Endothelial cell (in vitro differentiated cells): ENCODE measurements at regions not wholly inside any gene's neighbourhood (a gene's known extent, or its start where the extent isn't known, plus 50 kb on each side); places are given as distances from the start of the nearest gene placed in this dataset.
A peak's percentile ranks its signal among the peaks of the same experiment; 100 is the strongest.

Source experiments
- DNase-seq: peaks from one replicate; pipeline ENCODE4 v3.0.0; 2021; ENCODE audit warnings: low spot score
- H3K27ac Mint-ChIP-seq: one replicate; pipeline ENCODE4 v1.8.0; 2021; ENCODE audit warnings: mixed read lengths, inconsistent platforms; ENCODE audit not compliant: unreplicated experiment
- H3K27me3 Mint-ChIP-seq: one replicate; pipeline ENCODE4 v1.8.0; 2021; ENCODE audit warnings: mild to moderate bottlenecking, moderate library complexity, mixed read lengths, inconsistent platforms; ENCODE audit not compliant: unreplicated experiment
- H3K36me3 Mint-ChIP-seq: one replicate; pipeline ENCODE4 v1.8.0; 2021; ENCODE audit warnings: mild to moderate bottlenecking, low read depth, mixed read lengths, inconsistent platforms; ENCODE audit not compliant: unreplicated experiment
- H3K4me1 Mint-ChIP-seq: one replicate; pipeline ENCODE4 v1.8.0; 2021; ENCODE audit warnings: mild to moderate bottlenecking, mixed read lengths, inconsistent platforms; ENCODE audit not compliant: unreplicated experiment
- H3K4me3 Mint-ChIP-seq: one replicate; pipeline ENCODE4 v1.8.0; 2021; ENCODE audit warnings: mild to moderate bottlenecking, mixed read lengths, inconsistent platforms; ENCODE audit not compliant: unreplicated experiment
- H3K9me3 Mint-ChIP-seq: one replicate; pipeline ENCODE4 v1.8.0; 2021; ENCODE audit warnings: mixed read lengths, inconsistent platforms; ENCODE audit not compliant: unreplicated experiment
- CTCF ChIP-seq: fragments of 200-600 bp; sonication (generic); IDR thresholded peaks from one replicate; pipeline ENCODE4 v1.5.0; 2021; ENCODE audit warnings: antibody characterized with exemption; ENCODE audit not compliant: unreplicated experiment

DNA sequence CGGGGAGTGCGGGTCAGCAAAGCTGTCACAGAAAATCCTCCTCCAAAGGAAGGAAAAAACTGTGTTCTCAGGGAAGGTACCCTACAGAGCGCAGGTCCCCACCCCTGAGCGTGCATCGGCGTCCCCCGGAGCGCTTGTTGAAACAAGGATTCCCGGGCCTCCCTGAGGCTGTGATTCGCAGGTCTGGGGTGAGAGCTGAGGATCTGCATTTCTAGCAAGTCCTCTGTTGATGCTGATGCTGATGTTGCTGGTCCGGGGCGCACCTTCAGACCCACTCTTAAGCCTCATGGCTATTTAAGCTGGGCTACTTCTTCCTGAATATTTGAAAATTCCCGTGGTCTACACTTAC, 226.2 kb upstream of the IGF1R start:
- peaks cover 8% of the 10 kb centered on the region for H3K27me3 Mint-ChIP-seq
- no peaks in the 10 kb centered on the region for H3K4me1 Mint-ChIP-seq
- H3K9me3 Mint-ChIP-seq, result no peaks in the 10 kb centered on the region
- H3K36me3 Mint-ChIP-seq, result no peaks in the 10 kb centered on the region
- no peak for TF ChIP-seq CTCF
- DNase-seq, result no peak
- no peak overlapping the region for H3K4me3 Mint-ChIP-seq
- H3K27ac Mint-ChIP-seq, result no peak overlapping the region

DNA sequence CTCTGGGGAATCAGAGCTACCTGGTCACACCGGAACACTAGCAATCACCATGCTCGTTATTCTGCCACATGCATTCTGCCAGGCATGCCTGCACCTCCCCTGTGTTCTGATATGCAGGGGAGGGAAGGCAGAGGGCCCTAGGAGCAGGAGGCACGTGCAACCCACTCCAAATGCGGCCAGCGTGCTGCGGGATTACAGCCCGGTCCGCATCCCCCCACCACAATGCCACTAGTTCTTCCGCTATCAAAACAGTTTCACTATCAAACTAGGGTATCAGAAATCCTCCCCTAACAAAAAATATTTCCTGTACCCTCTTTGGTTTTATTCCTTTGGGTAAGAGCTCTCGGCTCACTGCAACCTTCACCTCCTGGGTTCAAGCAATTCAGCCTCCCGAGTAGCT, 223.2 kb upstream of the IGF1R start:
- Mint-ChIP-seq H3K4me1 (no peaks in the 10 kb centered on the region), H3K36me3 (peaks cover 6% of the 10 kb centered on the region), H3K9me3 (no peaks in the 10 kb centered on the region), H3K27me3 (peaks cover 10% of the 10 kb centered on the region), H3K27ac (no peak overlapping the region), H3K4me3 (no peak overlapping the region)
- DNase-seq, result no peak
- no peak for TF ChIP-seq CTCF

- H3K4me3 Mint-ChIP-seq, result no peak overlapping the region
- peaks cover 10% of the 10 kb centered on the region for H3K27me3 Mint-ChIP-seq
- H3K4me1 Mint-ChIP-seq, result no peaks in the 10 kb centered on the region
- TF ChIP-seq CTCF, result no peak
- no peak for DNase-seq
- H3K36me3 Mint-ChIP-seq, result peaks cover 6% of the 10 kb centered on the region
- H3K27ac Mint-ChIP-seq, result no peak overlapping the region
- H3K9me3 Mint-ChIP-seq, result no peaks in the 10 kb centered on the region
Observed at GRCh38 chr15:98427321-98427720, 221.0 kb upstream of the IGF1R start.

DNA sequence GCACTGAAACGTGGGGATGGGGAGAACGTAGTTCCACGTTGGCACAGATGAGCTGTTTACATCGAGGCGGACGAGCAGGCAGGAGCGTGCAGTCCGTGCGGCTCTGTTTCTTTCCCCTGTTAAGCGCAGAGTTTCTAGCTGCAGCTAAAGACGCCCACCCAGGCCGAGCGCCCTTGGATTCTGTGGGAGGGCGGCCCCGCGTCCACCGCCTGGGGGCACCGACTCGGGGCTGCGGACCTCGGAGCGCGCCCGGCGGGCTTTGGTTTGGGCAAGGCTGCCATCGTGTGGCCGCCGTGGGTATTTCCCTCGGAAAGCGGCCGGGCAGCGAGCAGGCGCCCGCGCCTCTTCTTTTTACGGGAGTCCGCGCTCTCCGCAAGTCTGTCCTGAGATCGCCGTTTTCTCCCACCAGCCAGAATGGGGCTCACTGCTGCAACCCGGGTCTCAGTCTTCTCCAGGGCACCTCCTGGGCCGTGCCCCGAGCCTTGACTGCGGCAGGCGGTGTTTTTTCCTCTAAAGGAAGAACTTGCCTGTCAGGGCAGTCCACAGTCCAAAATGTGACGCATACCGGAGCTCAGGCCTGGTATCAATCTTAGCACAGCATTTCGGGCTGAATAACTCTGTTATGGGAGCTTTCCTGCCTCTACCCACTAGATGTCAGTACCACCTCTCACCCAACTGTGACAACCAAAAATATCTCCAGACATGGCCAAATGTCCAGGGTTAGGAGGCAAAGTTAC, 219.9 kb upstream of the IGF1R start:
- H3K27ac Mint-ChIP-seq, result no peak overlapping the region
- H3K36me3 Mint-ChIP-seq, result peaks cover 6% of the 10 kb centered on the region
- H3K4me1 Mint-ChIP-seq, result no peaks in the 10 kb centered on the region
- peak; percentile 89 for DNase-seq
- no peak overlapping the region for H3K4me3 Mint-ChIP-seq
- no peaks in the 10 kb centered on the region for H3K9me3 Mint-ChIP-seq
- TF ChIP-seq CTCF, result peak; percentile 96
- H3K27me3 Mint-ChIP-seq, result peaks cover 10% of the 10 kb centered on the region

- no peak for TF ChIP-seq CTCF
- Mint-ChIP-seq H3K4me1 (no peaks in the 10 kb centered on the region), H3K4me3 (no peak overlapping the region), H3K9me3 (no peaks in the 10 kb centered on the region), H3K27ac (no peak overlapping the region), H3K36me3 (peaks cover 6% of the 10 kb centered on the region), H3K27me3 (peaks cover 11% of the 10 kb centered on the region)
- no peak for DNase-seq
Observed at GRCh38 chr15:98431171-98431570, 217.2 kb upstream of the IGF1R start.
